ENCODE measurements at regions not wholly inside any gene's neighbourhood (a gene's known extent, or its start where the extent isn't known, plus 50 kb on each side); places are given as distances from the start of the nearest gene placed in this dataset.

DNA sequence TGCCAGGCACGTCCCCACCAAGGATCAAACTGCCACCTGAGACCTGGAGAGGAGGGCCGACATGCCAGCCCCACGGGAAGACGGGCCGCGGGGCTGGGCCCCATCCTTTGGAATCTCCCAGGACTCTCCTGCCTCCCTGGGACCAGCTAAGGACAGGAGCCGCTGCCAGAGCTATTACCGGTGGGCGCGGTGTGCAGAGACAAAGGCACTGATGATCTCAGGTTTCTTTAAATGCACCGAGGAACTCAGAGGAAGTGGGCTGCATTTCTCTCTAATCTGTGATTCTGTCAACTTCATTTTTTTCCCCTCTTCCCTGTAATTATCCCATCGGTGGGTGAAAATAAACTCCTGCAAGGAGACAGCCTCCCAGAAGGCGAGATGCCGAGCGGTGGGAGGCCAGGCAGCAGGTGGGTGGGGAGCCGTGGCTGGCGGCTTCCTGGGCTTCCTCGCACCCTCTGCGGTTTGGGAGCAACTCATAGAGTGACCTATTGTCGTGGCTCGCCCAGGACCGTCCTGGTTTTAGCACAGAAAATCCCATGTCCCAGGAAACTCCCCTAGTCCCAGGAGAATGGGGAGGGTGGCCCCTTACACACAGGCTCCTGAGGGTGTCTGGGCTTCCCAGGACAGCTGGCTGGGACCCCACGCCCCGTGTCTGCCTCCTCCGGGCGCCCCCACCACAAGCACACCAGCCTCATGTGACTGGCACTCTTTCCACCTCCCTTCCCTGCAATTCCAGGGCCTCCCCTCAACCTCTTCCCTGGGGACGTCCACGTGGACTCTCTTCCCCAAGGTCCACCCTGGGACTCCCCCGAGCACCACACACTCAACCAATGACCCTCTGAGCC is 62.3 kb upstream of the ADRA2C start:
- no peak for DNase-seq

- DNase-seq, result no peak
These were observed 62.9 kb upstream of the ADRA2C start for GRCh38 chr4:3703343-3703676.

DNA sequence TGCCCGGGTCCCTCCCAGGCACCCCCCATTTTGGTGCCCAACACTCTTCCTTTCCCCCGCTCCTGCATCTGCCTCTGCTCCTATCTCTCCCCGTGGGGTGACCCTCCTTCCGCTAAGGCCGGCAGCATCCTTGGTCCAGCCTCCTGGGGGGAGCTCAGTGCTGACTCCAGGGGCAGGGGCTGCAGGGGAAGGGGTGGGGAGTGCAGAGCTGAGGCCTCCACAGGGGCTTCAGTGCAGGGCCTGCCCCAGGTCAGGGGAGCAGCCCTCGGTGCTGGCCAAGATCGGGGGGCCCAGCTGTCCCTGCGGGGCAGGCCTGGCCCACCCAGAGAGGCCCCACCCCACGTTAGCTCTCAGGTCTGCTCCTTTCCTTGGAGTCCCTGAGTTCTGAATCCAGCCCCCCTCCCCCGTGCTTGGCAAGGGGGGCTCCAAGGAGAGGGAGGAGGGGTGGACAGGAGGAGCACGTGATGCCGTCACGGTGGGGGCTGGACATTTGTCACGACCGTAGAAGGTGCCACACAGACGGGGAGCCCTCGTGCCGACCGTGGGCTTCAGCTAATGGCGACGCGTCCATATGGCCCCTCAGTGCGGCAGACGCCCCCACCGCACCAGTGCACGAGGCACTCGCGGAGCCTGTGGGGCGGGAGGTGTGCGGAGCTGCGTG is 63.5 kb upstream of the ADRA2C start:
- no peak for DNase-seq

DNA sequence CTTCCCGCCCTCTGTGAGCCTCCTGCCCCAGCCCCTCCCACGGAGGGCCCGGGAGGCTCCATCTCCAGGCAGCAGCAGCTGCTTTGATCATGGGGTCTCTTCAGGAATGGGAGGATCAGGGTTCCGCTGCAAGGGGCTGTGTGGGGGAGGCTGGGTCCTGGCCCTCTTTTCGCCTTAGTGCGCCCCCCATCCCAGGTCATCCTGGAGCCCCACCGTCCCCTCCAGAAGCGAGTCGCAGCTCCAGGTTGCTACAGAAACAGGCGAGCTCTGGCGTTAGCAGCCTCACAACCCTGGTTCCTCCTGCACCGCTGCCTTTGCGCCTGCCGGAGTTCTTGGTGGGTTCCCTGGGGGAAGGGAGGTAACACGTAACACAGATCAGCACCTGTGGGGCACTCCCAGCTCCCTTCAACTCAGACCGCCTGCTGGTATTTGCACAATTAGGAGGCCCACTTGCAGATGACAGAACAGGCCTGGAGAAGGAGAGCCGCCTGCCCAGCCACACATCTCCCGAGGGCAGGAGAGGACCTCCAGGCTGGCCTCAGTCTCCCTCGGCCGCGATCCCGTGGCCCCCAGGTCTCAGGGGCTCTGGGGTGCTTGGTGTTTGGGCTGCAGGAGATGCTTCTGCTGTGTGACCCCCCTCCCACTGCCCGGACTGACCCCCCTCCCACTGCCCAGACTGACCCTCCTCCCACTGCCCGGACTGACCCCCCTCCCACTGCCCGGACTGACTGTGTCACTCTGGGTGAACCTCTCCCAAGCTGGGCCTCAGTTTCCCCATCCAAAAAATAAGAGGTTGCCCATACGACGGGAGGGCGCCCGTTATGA is 64.2 kb upstream of the ADRA2C start:
- DNase-seq, result no peak

GRCh38 chr4:3701271-3701734 is 64.9 kb upstream of the ADRA2C start:
- DNase-seq, result no peak

DNA sequence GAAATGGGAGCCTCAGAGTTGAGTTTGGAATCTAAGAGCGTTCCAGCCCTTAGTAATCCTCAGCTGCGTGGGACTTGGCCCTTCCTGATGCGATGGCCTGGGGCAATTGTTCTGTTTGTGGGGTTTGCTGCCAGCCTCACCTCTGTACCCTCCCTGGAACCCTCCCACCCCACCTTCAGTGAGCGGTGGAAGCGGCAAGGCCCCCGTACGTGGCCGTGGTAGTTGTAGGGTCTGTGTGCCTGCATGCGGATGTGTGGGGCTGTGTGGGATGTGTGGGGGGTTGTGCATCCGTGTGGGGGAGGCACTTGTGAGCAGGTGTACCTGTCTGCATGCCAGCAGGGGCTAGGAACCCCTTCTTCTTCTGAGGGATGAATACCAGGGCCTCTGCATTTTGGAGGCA is 65.4 kb upstream of the ADRA2C start:
- no peak for DNase-seq

DNA sequence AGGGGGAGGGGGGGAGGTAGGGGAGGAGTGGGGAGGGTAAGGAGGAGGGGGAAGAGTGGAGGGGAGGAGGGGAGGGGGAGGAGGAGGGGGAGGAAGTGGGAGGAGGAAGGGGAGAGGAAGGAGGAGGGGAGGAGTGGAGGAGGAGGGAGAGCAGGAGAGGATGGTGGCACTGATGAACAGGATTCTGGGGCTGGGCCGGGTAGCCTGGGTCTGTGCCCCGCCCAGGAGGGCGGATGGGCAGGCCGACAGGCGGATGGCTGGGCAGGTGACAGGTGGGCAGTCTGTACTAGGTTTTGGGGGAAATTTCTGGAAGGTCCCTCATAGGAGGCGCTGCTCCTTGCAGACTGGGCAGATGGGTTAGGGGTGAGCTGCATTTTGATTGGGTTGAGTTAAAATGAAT is 66.0 kb upstream of the ADRA2C start:
- no peak for DNase-seq

DNA sequence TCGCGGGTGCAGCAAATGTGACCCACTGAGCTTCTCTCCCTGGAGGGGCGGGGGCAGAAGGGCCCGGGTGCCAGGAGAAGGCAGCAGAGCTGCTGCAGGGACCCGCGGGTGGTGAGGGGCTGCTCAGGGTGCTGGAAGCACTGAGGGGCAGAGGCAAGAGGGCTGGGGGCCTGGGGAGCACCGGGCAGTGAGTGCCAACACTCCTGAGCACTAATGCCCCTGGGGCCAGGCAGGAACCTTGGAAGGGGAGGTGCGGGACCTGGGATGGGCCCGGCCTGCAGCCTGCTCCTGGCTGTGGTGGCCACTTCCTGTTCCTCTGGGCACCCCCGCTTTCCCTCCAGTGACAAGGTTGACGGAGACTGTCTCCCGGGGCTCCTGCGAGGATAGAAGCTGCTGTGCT is 66.5 kb upstream of the ADRA2C start:
- DNase-seq, result no peak

- no peak for DNase-seq
These were observed 66.9 kb upstream of the ADRA2C start for GRCh38 chr4:3699261-3699660.

GRCh38 chr4:3697033-3697432 is 69.2 kb upstream of the ADRA2C start:
- DNase-seq, result no peak

DNA sequence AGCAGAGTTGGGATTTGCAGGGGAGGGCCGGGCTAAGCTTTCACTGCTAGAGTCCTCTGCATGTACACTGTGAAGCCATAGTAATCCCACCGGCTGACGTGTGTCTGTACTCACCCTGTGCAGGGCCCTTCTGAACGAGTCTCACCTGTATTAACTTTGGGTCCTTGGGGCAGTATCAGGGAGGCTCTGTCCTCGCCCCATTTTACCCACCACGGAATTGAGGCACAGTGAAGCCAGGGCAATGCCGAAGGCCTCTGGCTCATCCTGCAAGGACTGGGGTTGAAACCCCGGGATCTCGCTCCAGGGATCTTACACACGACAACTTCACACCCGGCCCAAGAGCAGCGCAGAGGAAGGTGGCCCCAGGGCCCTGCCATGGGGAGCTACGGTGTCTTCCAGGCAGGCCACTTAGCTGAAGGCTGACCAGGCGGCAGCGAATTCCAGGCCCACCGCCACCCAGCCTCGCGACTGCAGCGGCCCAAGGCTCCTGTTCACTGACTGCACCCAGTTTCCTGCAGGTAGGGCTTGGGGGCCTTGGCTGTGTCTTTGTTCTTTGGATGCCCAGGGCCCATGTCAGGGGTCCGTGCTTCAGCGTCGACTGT is 75.5 kb upstream of the ADRA2C start:
- DNase-seq, result no peak

DNA sequence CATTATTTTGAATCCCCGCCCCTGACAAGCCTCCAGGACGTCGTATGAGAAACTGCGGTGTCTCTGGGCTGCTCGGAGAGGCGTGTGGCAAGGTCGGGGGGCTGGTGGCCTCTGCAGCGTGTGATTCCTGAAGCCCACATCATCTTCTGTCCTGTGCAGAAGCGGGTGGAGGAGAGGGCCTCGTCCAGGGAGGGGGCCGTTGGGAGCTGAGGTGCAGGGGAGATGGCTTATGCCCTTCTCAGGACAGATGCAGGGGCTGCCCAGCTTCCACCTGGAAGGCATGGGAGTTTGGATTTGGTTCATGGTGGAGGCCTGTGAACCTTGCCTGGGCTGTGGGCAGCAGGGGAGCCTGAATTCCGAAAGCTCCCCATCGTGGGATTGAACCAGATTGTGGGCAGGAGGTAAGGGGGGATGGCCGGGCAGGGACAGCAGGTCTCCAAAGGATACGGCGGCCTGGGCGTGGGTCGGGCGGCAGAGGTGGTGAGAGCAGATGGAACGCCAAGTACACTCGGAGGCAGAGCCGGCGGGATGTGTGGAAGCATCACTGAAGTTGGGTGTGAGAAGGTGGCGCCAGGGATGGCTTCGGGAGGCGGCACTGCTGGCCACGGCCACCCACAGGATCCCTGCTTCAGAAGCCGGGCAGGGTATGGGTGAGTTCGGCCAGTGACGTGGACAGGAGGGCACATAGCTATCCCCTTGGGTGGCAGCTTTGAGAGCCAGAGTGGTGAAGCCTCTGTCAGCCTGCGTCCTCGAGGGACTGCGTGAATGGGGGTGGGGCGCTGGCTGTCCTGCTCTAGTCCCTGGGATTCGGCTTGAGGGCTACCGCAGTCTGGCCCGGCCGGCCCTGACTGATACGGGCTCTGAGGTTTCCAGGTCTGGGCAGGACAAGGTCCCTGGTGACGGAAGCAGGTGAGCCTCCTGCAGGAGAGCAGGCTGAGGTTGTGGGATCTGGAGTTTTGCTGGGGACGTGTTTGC is 76.3 kb upstream of the ADRA2C start:
- no peak for DNase-seq

- DNase-seq, result no peak
These were observed 77.2 kb upstream of the ADRA2C start for GRCh38 chr4:3689006-3689405.

- DNase-seq, result no peak
These were observed 77.9 kb upstream of the ADRA2C start for GRCh38 chr4:3688018-3688998.

DNA sequence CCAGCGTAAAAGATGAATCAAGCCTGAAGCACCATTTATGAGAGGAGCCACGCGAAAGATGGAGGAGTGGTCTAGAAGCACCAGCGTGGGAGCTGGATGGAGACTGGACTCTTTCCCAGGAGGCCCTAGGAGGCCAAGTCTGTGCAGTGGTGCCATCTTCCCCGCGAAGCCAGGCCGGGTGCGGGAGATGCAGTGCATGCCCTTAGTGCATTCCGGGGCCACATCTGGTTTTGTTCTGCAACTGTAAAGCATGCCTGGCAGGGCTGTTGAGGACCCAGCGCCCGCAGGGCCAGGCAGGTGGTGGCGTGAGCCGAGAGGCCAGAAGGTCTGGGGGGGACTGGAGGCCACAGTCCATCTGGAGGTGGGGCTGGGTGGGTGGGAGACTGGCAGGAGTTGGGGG is 78.6 kb upstream of the ADRA2C start:
- no peak for DNase-seq

- no peak for DNase-seq
These were observed 79.4 kb upstream of the ADRA2C start for GRCh38 chr4:3686753-3687152.

DNA sequence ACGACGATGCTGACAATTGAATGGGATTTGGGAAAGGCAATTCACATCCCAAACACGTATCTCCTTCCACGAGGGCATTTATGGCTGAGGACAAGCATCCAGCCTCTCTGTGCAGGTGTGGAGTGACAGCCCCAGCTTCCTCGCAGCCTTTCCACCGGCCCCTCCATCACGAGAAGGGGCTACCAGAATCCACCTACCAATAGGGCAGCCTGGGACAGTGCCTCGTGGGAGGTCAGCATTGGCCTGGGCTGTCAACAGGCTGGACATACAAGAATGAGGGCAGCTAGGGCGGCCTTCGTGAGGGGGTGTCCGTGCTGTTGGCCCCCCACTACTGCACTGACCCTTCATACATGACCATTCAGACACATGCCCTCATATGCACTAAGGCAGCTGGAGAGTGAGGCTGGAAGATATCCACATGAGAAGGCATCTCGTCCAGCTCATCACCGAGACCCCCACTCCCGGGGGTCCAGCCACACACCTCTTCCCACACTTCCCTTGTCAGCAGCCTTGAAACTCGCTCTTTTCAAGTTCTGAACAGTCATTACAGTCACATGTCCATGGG is 81.0 kb upstream of the ADRA2C start:
- no peak for DNase-seq

DNA sequence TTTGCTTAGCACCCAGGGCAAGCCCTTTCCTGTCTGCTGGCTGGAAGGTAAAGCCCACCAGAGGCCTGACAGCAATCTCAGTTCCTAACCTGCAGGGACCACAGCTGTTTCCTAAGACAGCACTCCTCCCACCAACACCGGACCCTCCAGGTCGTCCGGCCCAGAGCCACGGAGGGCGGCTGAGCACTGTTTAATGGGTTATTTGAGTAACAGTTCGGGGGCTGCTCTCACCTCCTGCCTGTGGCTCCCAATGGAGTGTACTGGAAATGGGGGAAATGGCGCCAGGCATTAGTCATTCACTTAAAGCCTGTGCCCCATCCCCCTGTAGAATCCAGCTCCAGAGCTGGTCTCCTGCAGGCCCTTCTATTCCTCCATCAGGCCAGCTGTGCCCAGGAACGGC is 81.6 kb upstream of the ADRA2C start:
- no peak for DNase-seq

- no peak for DNase-seq
These were observed 82.3 kb upstream of the ADRA2C start for GRCh38 chr4:3683744-3684421.

Data from CD4-positive, alpha-beta T cell treated with Interleukin-17A for 1 hour (primary cell).